ENCODE measurements at regions not wholly inside any gene's neighbourhood (a gene's known extent, or its start where the extent isn't known, plus 50 kb on each side); places are given as distances from the start of the nearest gene placed in this dataset.

GRCh38 chr5:96112123-96112670 is 150.5 kb upstream of the ELL2 start:
- Histone ChIP-seq H2AFZ (ENCODE audit: insufficient read depth, low read depth, low read length, poor library complexity, severe bottlenecking) (no peak overlapping the region), H3K9me3 (replicated peaks in 1 of 2; ENCODE audit: control insufficient read depth in 1 of 2, insufficient read depth in 1 of 2, low read length in 2 of 2) (no peaks in the 10 kb centered on the region), H3K36me3 (replicated peaks in 1 of 2; ENCODE audit: control insufficient read depth in 1 of 2, insufficient read depth in 2 of 2, low read length in 2 of 2) (no peaks in the 10 kb centered on the region), H3K4me3 (replicated peaks in 1 of 3; ENCODE audit: low read depth in 2 of 3, low read length in 3 of 3) (no peak overlapping the region), H3K9ac (ENCODE audit: insufficient read depth, low read length, poor library complexity, severe bottlenecking) (no peak overlapping the region), H3K27me3 (ENCODE audit: control insufficient read depth in 2 of 2, insufficient read depth in 2 of 2, low read length in 2 of 2) (no peaks in the 10 kb centered on the region), H3K4me1 (ENCODE audit: control insufficient read depth in 1 of 2, insufficient read depth in 2 of 2, low read length in 2 of 2) (no peaks in the 10 kb centered on the region), H3K4me2 (replicated peaks; ENCODE audit: extremely low read depth, low read length, poor library complexity, severe bottlenecking) (no peak overlapping the region), H4K20me1 (ENCODE audit: insufficient read depth, low read length) (no peaks in the 10 kb centered on the region), H3K27ac (ENCODE audit: low read depth in 1 of 2, low read length in 2 of 2) (no peak overlapping the region), H3K79me2 (ENCODE audit: insufficient read depth, low read length) (no peaks in the 10 kb centered on the region)
- peaks cover 2% of the 10 kb centered on the region for H3K4me1 Mint-ChIP-seq
- DNase-seq, result no peak
- WGBS (ENCODE audit: insufficient coverage), result no CpG with 5 or more reads among the region's 1 CpG
- no peak overlapping the region for H3K4me3 Mint-ChIP-seq
- intact Hi-C loops (cut with micrococcal nuclease), result no loop called here
- no peaks in the 10 kb centered on the region for H3K36me3 Mint-ChIP-seq
- H3K27me3 Mint-ChIP-seq (ENCODE audit: low read depth in 3 of 3), result peaks cover 0 to 1% (median 0%) of the 10 kb centered on the region in 3 donors
- peaks cover 0 to 5% (median 3%) of the 10 kb centered on the region in 7 donors for H3K9me3 Mint-ChIP-seq
- TF ChIP-seq, protein P1, sequence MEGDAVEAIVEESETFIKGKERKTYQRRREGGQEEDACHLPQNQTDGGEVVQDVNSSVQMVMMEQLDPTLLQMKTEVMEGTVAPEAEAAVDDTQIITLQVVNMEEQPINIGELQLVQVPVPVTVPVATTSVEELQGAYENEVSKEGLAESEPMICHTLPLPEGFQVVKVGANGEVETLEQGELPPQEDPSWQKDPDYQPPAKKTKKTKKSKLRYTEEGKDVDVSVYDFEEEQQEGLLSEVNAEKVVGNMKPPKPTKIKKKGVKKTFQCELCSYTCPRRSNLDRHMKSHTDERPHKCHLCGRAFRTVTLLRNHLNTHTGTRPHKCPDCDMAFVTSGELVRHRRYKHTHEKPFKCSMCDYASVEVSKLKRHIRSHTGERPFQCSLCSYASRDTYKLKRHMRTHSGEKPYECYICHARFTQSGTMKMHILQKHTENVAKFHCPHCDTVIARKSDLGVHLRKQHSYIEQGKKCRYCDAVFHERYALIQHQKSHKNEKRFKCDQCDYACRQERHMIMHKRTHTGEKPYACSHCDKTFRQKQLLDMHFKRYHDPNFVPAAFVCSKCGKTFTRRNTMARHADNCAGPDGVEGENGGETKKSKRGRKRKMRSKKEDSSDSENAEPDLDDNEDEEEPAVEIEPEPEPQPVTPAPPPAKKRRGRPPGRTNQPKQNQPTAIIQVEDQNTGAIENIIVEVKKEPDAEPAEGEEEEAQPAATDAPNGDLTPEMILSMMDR (IDR thresholded peaks at IDR 0.05), result no peak
- no peak overlapping the region for H3K27ac Mint-ChIP-seq

GRCh38 chr5:96111080-96111756 is 149.6 kb upstream of the ELL2 start:
- Histone ChIP-seq H4K20me1 (ENCODE audit: insufficient read depth, low read length) (no peaks in the 10 kb centered on the region), H3K9ac (ENCODE audit: insufficient read depth, low read length, poor library complexity, severe bottlenecking) (no peak overlapping the region), H3K4me1 (ENCODE audit: control insufficient read depth in 1 of 2, insufficient read depth in 2 of 2, low read length in 2 of 2) (no peaks in the 10 kb centered on the region), H2AFZ (ENCODE audit: insufficient read depth, low read depth, low read length, poor library complexity, severe bottlenecking) (no peak overlapping the region), H3K27me3 (ENCODE audit: control insufficient read depth in 2 of 2, insufficient read depth in 2 of 2, low read length in 2 of 2) (no peaks in the 10 kb centered on the region), H3K27ac (ENCODE audit: low read depth in 1 of 2, low read length in 2 of 2) (no peak overlapping the region), H3K79me2 (ENCODE audit: insufficient read depth, low read length) (no peaks in the 10 kb centered on the region), H3K4me3 (replicated peaks in 1 of 3; ENCODE audit: low read depth in 2 of 3, low read length in 3 of 3) (no peak overlapping the region), H3K36me3 (replicated peaks in 1 of 2; ENCODE audit: control insufficient read depth in 1 of 2, insufficient read depth in 2 of 2, low read length in 2 of 2) (no peaks in the 10 kb centered on the region), H3K4me2 (replicated peaks; ENCODE audit: extremely low read depth, low read length, poor library complexity, severe bottlenecking) (no peak overlapping the region), H3K9me3 (replicated peaks in 1 of 2; ENCODE audit: control insufficient read depth in 1 of 2, insufficient read depth in 1 of 2, low read length in 2 of 2) (no peaks in the 10 kb centered on the region)
- H3K4me1 Mint-ChIP-seq, result peaks cover 2% of the 10 kb centered on the region
- DNase-seq, result no peak
- intact Hi-C loops (cut with micrococcal nuclease), result no loop called here
- no peak overlapping the region for H3K27ac Mint-ChIP-seq
- no CpG with 5 or more reads among the region's 3 CpGs for WGBS (ENCODE audit: insufficient coverage)
- TF ChIP-seq, protein P1 (IDR thresholded peaks at IDR 0.05), result no peak
- H3K9me3 Mint-ChIP-seq, result peaks cover 0 to 5% (median 3%) of the 10 kb centered on the region in 7 donors
- H3K4me3 Mint-ChIP-seq, result no peak overlapping the region
- no peaks in the 10 kb centered on the region for H3K36me3 Mint-ChIP-seq
- H3K27me3 Mint-ChIP-seq (ENCODE audit: low read depth in 3 of 3), result peaks cover 0 to 1% (median 0%) of the 10 kb centered on the region in 3 donors
